GM23338 (cell line): ENCODE measurements at regions not wholly inside any gene's neighbourhood (a gene's known extent, or its start where the extent isn't known, plus 50 kb on each side); places are given as distances from the start of the nearest gene placed in this dataset.

Experiments used
- ATAC-seq: fragments of 200-7000 bp; cut with Tn5 transposase; 3 replicates; pipeline ENCODE4 v1.9.1; 2020
- DNase-seq: peaks from one replicate; pipeline ENCODE4 v3.0.0-alpha.2; 2015; ENCODE audit warnings: low spot score
- H2AFZ ChIP-seq: fragments of 200-600 bp; sonication (generic); 2 replicates; pipeline ENCODE4 v1.8.0; 2016; ENCODE audit warnings: antibody characterized with exemption, mild to moderate bottlenecking, moderate library complexity
- H3F3A ChIP-seq: fragments of 200-600 bp; sonication (generic); replicated peaks from 2 replicates; pipeline ENCODE4 v1.8.0; 2017; ENCODE audit warnings: antibody characterized with exemption, mixed run types, low read depth
- H3K27ac ChIP-seq: fragments of 200-600 bp; sonication (generic); 2 replicates; pipeline ENCODE4 v1.6.1; 2016; ENCODE audit warnings: low read depth
- H3K27me3 ChIP-seq: fragments of 200-600 bp; sonication (generic); 2 replicates; pipeline ENCODE4 v1.8.0; 2016; ENCODE audit warnings: mild to moderate bottlenecking, mixed run types, moderate library complexity; ENCODE audit not compliant: insufficient read depth
- H3K36me3 ChIP-seq: fragments of 200-600 bp; sonication (generic); 2 replicates; pipeline ENCODE4 v1.8.0; 2016; ENCODE audit warnings: mild to moderate bottlenecking; ENCODE audit not compliant: insufficient read depth
- H3K4me1 ChIP-seq: fragments of 200-600 bp; sonication (generic); 2 replicates; pipeline ENCODE4 v1.8.0; 2016; ENCODE audit warnings: mild to moderate bottlenecking, moderate library complexity; ENCODE audit not compliant: insufficient read depth
- H3K4me2 ChIP-seq: fragments of 200-600 bp; sonication (generic); 2 replicates; pipeline ENCODE4 v1.7.1; 2017; ENCODE audit warnings: mixed run types
- H3K4me3 ChIP-seq: fragments of 200-600 bp; sonication (generic); 2 replicates; pipeline ENCODE4 v1.6.1; 2016; ENCODE audit warnings: mixed run types
- H3K79me2 ChIP-seq: fragments of 200-600 bp; sonication (generic); replicated peaks from 2 replicates; pipeline ENCODE4 v1.8.0; 2017; ENCODE audit warnings: mild to moderate bottlenecking; ENCODE audit not compliant: insufficient read depth
- H3K9me2 ChIP-seq: fragments of 200-600 bp; sonication (generic); 2 replicates; pipeline ENCODE4 v1.8.0; 2017; ENCODE audit not compliant: insufficient read depth
- H4K20me1 ChIP-seq: fragments of 200-600 bp; sonication (generic); replicated peaks from 2 replicates; pipeline ENCODE4 v1.8.0; 2017; ENCODE audit warnings: mild to moderate bottlenecking; ENCODE audit not compliant: insufficient read depth
- H3K27ac Mint-ChIP-seq: 2 replicates; pipeline ENCODE4 v1.8.0; 2020; ENCODE audit warnings: inconsistent platforms, mild to moderate bottlenecking, moderate library complexity, mixed read lengths
- H3K27me3 Mint-ChIP-seq: 3 replicates; pipeline ENCODE4 v1.8.0; 2022; ENCODE audit warnings: low read depth, mild to moderate bottlenecking, moderate library complexity, mixed read lengths, inconsistent platforms; ENCODE audit not compliant: insufficient read depth, poor library complexity
- H3K36me3 Mint-ChIP-seq: 3 replicates; pipeline ENCODE4 v1.8.0; 2021; ENCODE audit warnings: low read depth, mild to moderate bottlenecking, inconsistent platforms, moderate library complexity, mixed read lengths
- H3K4me1 Mint-ChIP-seq: 3 replicates; pipeline ENCODE4 v1.8.0; 2020; ENCODE audit warnings: mild to moderate bottlenecking, inconsistent platforms, mixed read lengths
- H3K4me3 Mint-ChIP-seq: 3 replicates; pipeline ENCODE4 v1.8.0; 2021; ENCODE audit warnings: moderate library complexity, mild to moderate bottlenecking, inconsistent platforms, mixed read lengths
- H3K9me3 Mint-ChIP-seq: 3 replicates; pipeline ENCODE4 v1.8.0; 2020; ENCODE audit warnings: moderate library complexity, mild to moderate bottlenecking, inconsistent platforms, mixed read lengths
- CREB1 ChIP-seq: fragments of 250-450 bp; sonication (Bioruptor Pico); IDR thresholded peaks from 2 replicates; pipeline ENCODE4 v1.5.0; 2020; ENCODE audit warnings: low read depth, mild to moderate bottlenecking, moderate library complexity
- CTCF ChIP-seq, 2 experiments: fragments of 200-600 bp in 1 of 2; sonication (generic) in 1 of 2; conservative IDR thresholded peaks; 2 replicates each; pipeline versions ENCODE4 v1.5.1 to v1.6.1; 2016 to 2017; ENCODE audit warnings: antibody characterized with exemption in 2 of 2, low read depth in 2 of 2, mild to moderate bottlenecking in 2 of 2, moderate library complexity in 1 of 2
- ETS1 ChIP-seq: IDR thresholded peaks from 2 replicates; pipeline ENCODE4 v1.6.1; 2016; ENCODE audit warnings: antibody characterized with exemption
- EZH2 ChIP-seq: fragments of 200-600 bp; sonication (generic); IDR thresholded peaks from one replicate; pipeline ENCODE4 v1.8.0; 2017; ENCODE audit warnings: antibody characterized with exemption, mild to moderate bottlenecking, low read depth; ENCODE audit not compliant: unreplicated experiment
- EZH2phosphoT487 ChIP-seq: fragments of 200-600 bp; sonication (generic); IDR thresholded peaks from one replicate; pipeline ENCODE4 v1.8.1; 2018; ENCODE audit warnings: antibody characterized with exemption; ENCODE audit not compliant: unreplicated experiment
- JUNB ChIP-seq: IDR thresholded peaks from one replicate; pipeline ENCODE4 v1.6.1; 2016; ENCODE audit warnings: antibody characterized with exemption; ENCODE audit not compliant: unreplicated experiment
- NANOG ChIP-seq: IDR thresholded peaks from 2 replicates; pipeline ENCODE4 v1.6.1; 2016; ENCODE audit warnings: antibody characterized with exemption, borderline replicate concordance
- POLR2AphosphoS5 ChIP-seq: IDR thresholded peaks from 2 replicates; pipeline ENCODE4 v1.6.1; 2016; ENCODE audit warnings: antibody characterized with exemption, low read depth
- REST ChIP-seq: IDR thresholded peaks from one replicate; pipeline ENCODE4 v1.6.1; 2018; ENCODE audit warnings: antibody characterized with exemption; ENCODE audit not compliant: unreplicated experiment
- STAT1 ChIP-seq: IDR thresholded peaks from one replicate; pipeline ENCODE4 v1.6.1; 2016; ENCODE audit warnings: antibody characterized with exemption; ENCODE audit not compliant: unreplicated experiment
- ZNF114 ChIP-seq: fragments of 250-450 bp; sonication (Bioruptor Pico); IDR thresholded peaks from 2 replicates; pipeline ENCODE4 v1.5.0; 2020; ENCODE audit warnings: mild to moderate bottlenecking, moderate library complexity
- ZNF331 ChIP-seq: fragments of 250-450 bp; sonication (Bioruptor Pico); IDR thresholded peaks from 2 replicates; pipeline ENCODE4 v1.5.0; 2020; ENCODE audit warnings: low read depth, mild to moderate bottlenecking, moderate library complexity
- ZNF462 ChIP-seq: fragments of 250-450 bp; sonication (Bioruptor Pico); IDR thresholded peaks from 2 replicates; pipeline ENCODE4 v1.5.0; 2020; ENCODE audit warnings: mild to moderate bottlenecking, moderate library complexity

DNA sequence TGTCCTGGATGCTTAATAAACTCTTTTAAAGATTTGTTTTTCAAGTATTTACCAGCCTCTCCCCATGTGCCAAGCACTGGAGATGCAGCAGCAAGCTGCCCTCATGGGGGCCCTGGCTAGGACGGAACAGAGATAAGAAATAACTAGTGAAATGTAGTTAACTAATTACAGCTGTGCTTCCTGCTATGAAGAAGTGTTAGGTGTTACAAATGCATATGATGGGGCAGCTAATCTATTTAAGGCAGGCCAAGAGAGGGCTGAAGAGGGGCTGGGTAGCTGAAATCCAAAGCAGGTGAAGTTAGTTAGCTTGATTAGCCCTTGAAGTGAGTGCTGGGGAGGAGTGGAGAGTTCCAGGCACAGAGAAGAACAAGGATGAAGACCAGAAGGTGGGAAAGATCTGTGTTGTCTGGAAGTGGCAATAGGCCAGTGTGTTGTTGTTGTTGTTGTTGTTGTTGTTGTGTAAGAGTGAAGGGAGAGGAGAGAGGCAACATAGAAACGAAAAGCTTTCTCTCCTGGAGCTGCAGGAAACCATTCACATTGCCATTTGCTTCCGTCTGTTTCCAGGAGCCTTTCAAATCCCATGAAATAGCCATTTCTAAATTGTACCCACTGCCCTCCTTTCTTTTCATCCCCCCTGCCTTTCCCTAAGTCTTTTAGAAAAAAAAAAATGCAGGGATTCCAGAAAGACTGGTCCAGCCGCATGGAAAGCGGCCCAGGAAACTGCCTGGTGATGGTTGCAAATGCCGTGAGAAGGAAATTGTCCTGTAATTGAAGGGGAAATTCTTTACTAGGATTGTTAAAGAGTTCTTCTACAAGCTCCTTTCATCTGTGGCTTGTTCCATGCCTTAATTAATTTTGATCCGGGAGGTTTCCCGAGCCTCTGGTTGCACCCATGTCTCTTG lies 119.6 kb downstream of the TFAP2C start:
- Histone ChIP-seq H3F3A (peaks cover 5% of the 10 kb centered on the region), H3K79me2 (no peaks in the 10 kb centered on the region), H3K36me3 (no peaks in the 10 kb centered on the region), H3K9me2 (no peaks in the 10 kb centered on the region), H3K4me2 (peak overlapping the region; percentile 66), H3K4me3 (no peak overlapping the region), H3K4me1 (peaks cover 35% of the 10 kb centered on the region), H2AFZ (peak overlapping the region; percentile 84; the same call in 1 of the 2 replicates), H3K27ac (peak overlapping the region; percentile 52; the same call in 1 of the 2 replicates), H4K20me1 (no peaks in the 10 kb centered on the region), H3K27me3 (peaks cover 16% of the 10 kb centered on the region; the same call in 1 of the 2 replicates)
- Mint-ChIP-seq H3K4me3 (peak overlapping the region; percentile 5; the same call in 1 of the 3 replicates), H3K9me3 (no peaks in the 10 kb centered on the region), H3K27me3 (peaks cover 10% of the 10 kb centered on the region), H3K36me3 (no peaks in the 10 kb centered on the region), H3K27ac (peak overlapping the region; percentile 72), H3K4me1 (peaks cover 45% of the 10 kb centered on the region)
- TF ChIP-seq POLR2AphosphoS5 (no peak), ZNF331 (CRISPR knock-in tag) (no peak), CREB1 (CRISPR knock-in tag) (no peak), CTCF (conservative IDR thresholded peaks at IDR 0.05; ENCODE audit: low read depth in 2 of 2) (no peak), EZH2phosphoT487 (no peak), STAT1 (no peak), EZH2 (no peak), ZNF462 (CRISPR knock-in tag) (no peak), ZNF114 (CRISPR knock-in tag) (no peak), JUNB (no peak), REST (no peak), NANOG (no peak), ETS1 (no peak)
- ATAC-seq (no peak; the same call in 2 of the 3 replicates), DNase-seq (no peak)
